MCF 10A (cell line): ENCODE measurements at regions not wholly inside any gene's neighbourhood (a gene's known extent, or its start where the extent isn't known, plus 50 kb on each side); places are given as distances from the start of the nearest gene placed in this dataset.

Experiments used
- BruUV-seq: library from RNA; stranded (reverse); fragments of 400-500 nt; replicated peaks from 2 replicates; lab custom pipeline; 2021; lab: Mats Ljungman, UMichigan
- CTCF ChIA-PET: fragments of 300-600 bp; sonication (Branson Sonifier 250); formaldehyde crosslinking; extraction: SDS; loops from one replicate; lab custom pipeline; 2021; ENCODE audit warnings: antibody characterized with exemption, inconsistent platforms; lab: Yijun Ruan, JAX
- POLR2A ChIA-PET: fragments of 300-600, 350-650 bp; sonication (Branson Sonifier 250); formaldehyde crosslinking; extraction: SDS; loops from one replicate; lab custom pipeline; 2020; ENCODE audit warnings: antibody characterized with exemption, inconsistent platforms; lab: Yijun Ruan, JAX
- DNase-seq: peaks from one replicate; pipeline ENCODE4 v3.0.0-alpha.2; 2018; ENCODE audit not compliant: unreplicated experiment
- H3K27ac Mint-ChIP-seq: one replicate; pipeline ENCODE4 v1.8.0; 2022; ENCODE audit warnings: mild to moderate bottlenecking, low read depth, mixed read lengths; ENCODE audit not compliant: unreplicated experiment
- H3K27me3 Mint-ChIP-seq: one replicate; pipeline ENCODE4 v1.8.0; 2022; ENCODE audit warnings: mixed read lengths; ENCODE audit not compliant: insufficient read depth, unreplicated experiment
- H3K36me3 Mint-ChIP-seq: one replicate; pipeline ENCODE4 v1.8.0; 2022; ENCODE audit warnings: mild to moderate bottlenecking, moderate library complexity, mixed read lengths; ENCODE audit not compliant: insufficient read depth, unreplicated experiment
- H3K4me1 Mint-ChIP-seq: one replicate; pipeline ENCODE4 v1.8.0; 2022; ENCODE audit warnings: mixed read lengths; ENCODE audit not compliant: insufficient read depth, unreplicated experiment
- H3K4me3 Mint-ChIP-seq: one replicate; pipeline ENCODE4 v1.8.0; 2022; ENCODE audit warnings: mild to moderate bottlenecking, moderate library complexity, mixed read lengths; ENCODE audit not compliant: unreplicated experiment
- H3K9me3 Mint-ChIP-seq: one replicate; pipeline ENCODE4 v1.8.0; 2022; ENCODE audit warnings: mixed read lengths; ENCODE audit not compliant: unreplicated experiment
- CTCF ChIP-seq: fragments of 200-600 bp; IDR thresholded peaks from one replicate; pipeline ENCODE4 v1.8.0; 2022; ENCODE audit warnings: antibody characterized with exemption, mild to moderate bottlenecking; ENCODE audit not compliant: unreplicated experiment
- intact Hi-C: fragments of 100-400 bp; cut with micrococcal nuclease; formaldehyde crosslinking; loops from 2 replicates; pipeline ENCODE4 v1.14.1; 2022

- no peaks in the 10 kb centered on the region for H3K9me3 Mint-ChIP-seq
- H3K36me3 Mint-ChIP-seq, result no peaks in the 10 kb centered on the region
- no peak for DNase-seq
- H3K4me3 Mint-ChIP-seq, result no peak overlapping the region
- H3K27ac Mint-ChIP-seq, result no peak overlapping the region
- TF ChIP-seq CTCF, result no peak
- no TSS peak for BruUV-seq
- H3K27me3 Mint-ChIP-seq, result no peaks in the 10 kb centered on the region
- intact Hi-C loops, result no loop called here
- peaks cover 21% of the 10 kb centered on the region for H3K4me1 Mint-ChIP-seq
- POLR2A ChIA-PET, result interaction anchor here (0.6 to 1.4 kb wide), 6 partner anchors 19 to 440 kb away, joined by 3 to 4 read pairs (median 3); no protein-coding TSS in a partner anchor
- CTCF ChIA-PET, result no interaction called here
Observed at GRCh38 chr1:61520401-61520800, 204.5 kb downstream of the TM2D1 start.

GRCh38 chr1:61519631-61520030 is 205.3 kb downstream of the TM2D1 start:
- ChIA-PET CTCF (no interaction called here), POLR2A (interaction anchor here (0.6 to 1.4 kb wide), 6 partner anchors 18 to 439 kb away, joined by 3 to 4 read pairs (median 3); no protein-coding TSS in a partner anchor)
- Mint-ChIP-seq H3K4me1 (peaks cover 21% of the 10 kb centered on the region), H3K9me3 (no peaks in the 10 kb centered on the region), H3K4me3 (no peak overlapping the region), H3K36me3 (no peaks in the 10 kb centered on the region), H3K27ac (peak overlapping the region; percentile 69), H3K27me3 (no peaks in the 10 kb centered on the region)
- no peak for TF ChIP-seq CTCF
- DNase-seq, result no peak
- BruUV-seq, result no TSS peak
- intact Hi-C loops, result no loop called here

GRCh38 chr1:61518670-61519400 is 206.1 kb downstream of the TM2D1 start:
- BruUV-seq, result no TSS peak

More at GRCh38 chr1:61518670-61519400, 206.1 kb downstream of the TM2D1 start:
- peaks cover 21% of the 10 kb centered on the region for H3K4me1 Mint-ChIP-seq
- CTCF ChIA-PET, result no interaction called here
- POLR2A ChIA-PET, result interaction anchor here (0.7 to 1.2 kb wide), 4 partner anchors 12 to 67 kb away, joined by 3 to 7 read pairs (median 4); no protein-coding TSS in a partner anchor
- TF ChIP-seq CTCF, result peak; percentile 26
- no peak overlapping the region for H3K4me3 Mint-ChIP-seq
- H3K27me3 Mint-ChIP-seq, result no peaks in the 10 kb centered on the region
- peak; percentile 53 for DNase-seq
- no peaks in the 10 kb centered on the region for H3K36me3 Mint-ChIP-seq
- H3K9me3 Mint-ChIP-seq, result no peaks in the 10 kb centered on the region
- H3K27ac Mint-ChIP-seq, result peak overlapping the region; percentile 69
- intact Hi-C loops, result no loop called here
